ENCODE measurements at regions not wholly inside any gene's neighbourhood (a gene's known extent, or its start where the extent isn't known, plus 50 kb on each side); places are given as distances from the start of the nearest gene placed in this dataset.

- Histone ChIP-seq H3K36me3 (ENCODE audit: control insufficient read depth in 1 of 2, insufficient read depth in 2 of 2, low read length in 2 of 2) (no peaks in the 10 kb centered on the region), H3K9me2 (ENCODE audit: insufficient read depth) (no peaks in the 10 kb centered on the region), H3K27ac (ENCODE audit: low read depth, low read length) (no peak overlapping the region), H3K27me3 (ENCODE audit: insufficient read depth, low read length) (no peaks in the 10 kb centered on the region), H3K4me1 (ENCODE audit: control insufficient read depth in 1 of 2, insufficient read depth in 2 of 2, low read length in 2 of 2) (no peaks in the 10 kb centered on the region), H3K79me2 (ENCODE audit: insufficient read depth, low read length) (no peaks in the 10 kb centered on the region), H4K20me1 (ENCODE audit: insufficient read depth) (no peaks in the 10 kb centered on the region), H3K4me2 (ENCODE audit: low read length) (no peak overlapping the region), H2AFZ (ENCODE audit: low read depth, low read length, poor library complexity, severe bottlenecking) (no peak overlapping the region), H3K9me3 (ENCODE audit: control insufficient read depth in 1 of 2, insufficient read depth in 1 of 2, low read depth in 1 of 2, low read length in 2 of 2) (no peaks in the 10 kb centered on the region), H3K4me3 (replicated peaks in 1 of 2; ENCODE audit: low read depth in 1 of 2, low read length in 2 of 2) (no peak overlapping the region), H3K9ac (ENCODE audit: low read length) (no peak overlapping the region)
- DNase-seq (ENCODE audit: low read depth, low spot score) (no peak), ATAC-seq (no peak)
- intact Hi-C loops (cut with micrococcal nuclease): loop anchor here (2.0 to 10.0 kb wide), 4 partner anchors 177 to 1933 kb away; no protein-coding TSS in a partner anchor
- BruUV-seq (replicated peaks): no TSS peak
- ChIA-PET RAD21 (ENCODE audit: low non-redundant PET in 1 of 2, low total read pairs in 2 of 2, uncharacterized antibody in 2 of 2, unreplicated experiment in 2 of 2) (no interaction called here), CTCF (interaction anchor here (1.1 kb wide), 1 partner anchor 21 kb away, joined by 3 read pairs; no protein-coding TSS in a partner anchor), POLR2A (no interaction called here)
- TF ChIP-seq CBX3 (IDR thresholded peaks at IDR 0.05; ENCODE audit: low read depth) (no peak), REST (IDR thresholded peaks at IDR 0.05; ENCODE audit: low read depth) (no peak), ELF1 (IDR thresholded peaks at IDR 0.05; ENCODE audit: borderline replicate concordance, low read depth) (no peak), ZBTB33 (IDR thresholded peaks at IDR 0.05; ENCODE audit: extremely low read depth, insufficient replicate concordance, low read length) (no peak), YY1 (IDR thresholded peaks at IDR 0.05; ENCODE audit: extremely low read depth, insufficient replicate concordance, low read depth, low read length) (no peak), JUND (IDR thresholded peaks at IDR 0.05) (no peak), SIN3A (IDR thresholded peaks at IDR 0.05; ENCODE audit: low read depth) (no peak), FOSL1 (IDR thresholded peaks at IDR 0.05; ENCODE audit: low read depth) (no peak), ZNF274 (IDR thresholded peaks at IDR 0.05; ENCODE audit: low read depth, low read length) (no peak), MAX (IDR thresholded peaks at IDR 0.05) (no peak), CEBPB (IDR thresholded peaks at IDR 0.05; ENCODE audit: low read depth) (no peak), TCF7L2 (IDR thresholded peaks at IDR 0.05; ENCODE audit: borderline replicate concordance, extremely low read depth, insufficient read depth, insufficient read length) (no peak), RAD21 (IDR thresholded peaks at IDR 0.05; ENCODE audit: low read depth) (no peak)
Observed at GRCh38 chr2:7201851-7202250, 284.6 kb downstream of the RNF144A start.
